ENCODE measurements at regions not wholly inside any gene's neighbourhood (a gene's known extent, or its start where the extent isn't known, plus 50 kb on each side); places are given as distances from the start of the nearest gene placed in this dataset.

DNA sequence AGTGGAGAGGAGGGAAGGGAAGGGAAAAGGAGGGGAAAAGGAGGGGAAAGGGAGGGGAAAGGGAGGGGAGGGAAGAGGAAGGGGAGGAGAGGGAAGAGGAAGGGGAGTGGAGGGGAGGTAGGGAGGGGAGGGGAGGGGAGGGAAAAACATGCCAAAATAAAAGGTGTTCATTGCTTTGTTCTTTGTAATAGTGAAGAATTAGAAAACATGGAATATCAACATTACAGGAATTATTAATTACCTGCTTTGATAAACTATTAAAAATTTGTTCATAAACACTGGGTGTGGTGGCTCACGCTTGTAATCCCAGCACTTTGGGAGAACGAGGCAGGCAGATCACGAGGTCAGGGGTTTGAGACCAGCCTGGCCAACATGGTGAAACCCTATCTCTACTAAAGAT is 579.2 kb downstream of the MED13L start:
- no peak for DNase-seq

DNA sequence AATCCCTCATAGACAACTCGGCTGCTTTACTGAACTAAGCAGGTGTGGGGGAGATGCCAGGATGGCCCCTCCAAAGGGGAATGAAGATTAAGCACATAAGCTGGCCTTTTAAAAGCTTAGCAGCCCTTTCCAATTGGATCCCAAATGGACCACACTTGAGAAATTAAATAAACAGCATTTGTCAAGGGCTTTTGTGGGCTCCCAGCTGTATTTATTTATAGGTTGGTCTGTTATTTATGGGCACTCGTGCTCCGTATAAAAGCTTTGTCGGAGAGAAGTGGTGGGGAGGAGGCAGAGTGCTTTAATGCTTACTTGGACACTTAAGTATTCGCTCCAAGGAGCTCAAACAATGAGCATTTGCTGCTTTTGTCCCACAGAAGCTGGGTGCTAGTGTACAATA is 580.2 kb downstream of the MED13L start:
- DNase-seq: peak; percentile 44

DNA sequence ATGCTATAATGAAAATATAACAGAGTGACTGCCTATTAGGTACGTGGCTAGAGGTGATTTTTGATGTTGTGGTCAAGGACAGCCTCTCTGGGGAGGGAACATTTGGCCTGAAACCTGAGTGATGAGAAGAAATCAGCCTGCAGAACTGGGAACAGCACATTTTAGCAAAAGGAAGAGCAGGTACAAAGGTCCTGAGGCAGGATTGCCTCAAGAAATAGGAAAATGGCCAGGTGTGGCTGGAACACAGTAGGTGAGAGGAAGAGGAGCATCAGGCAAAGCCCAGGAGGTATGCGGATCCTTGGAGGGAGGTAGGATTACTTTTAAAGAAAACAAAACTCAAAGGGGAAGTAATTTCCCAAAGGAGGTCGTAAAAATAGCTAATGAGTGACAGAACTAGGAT is 582.9 kb downstream of the MED13L start:
- no peak for DNase-seq

DNA sequence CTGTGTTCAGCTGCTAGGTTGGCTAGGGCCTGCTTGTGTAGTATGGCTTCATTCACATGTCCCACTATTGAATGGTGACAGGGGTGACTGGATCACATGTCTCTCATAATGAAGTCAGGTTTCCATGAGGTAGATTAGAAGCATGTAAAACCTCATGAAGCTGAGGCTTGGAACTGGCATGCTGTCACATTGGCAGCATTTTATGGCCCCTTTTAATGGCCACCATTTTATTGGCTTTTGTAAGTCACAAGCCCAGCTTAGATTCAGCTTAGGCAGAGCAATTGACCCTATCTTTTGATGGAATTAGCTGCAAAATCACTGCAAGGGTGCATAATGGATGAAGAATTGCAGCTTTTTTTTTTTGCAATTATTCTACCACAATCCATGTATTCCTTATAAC is 583.5 kb downstream of the MED13L start:
- DNase-seq: no peak

DNA sequence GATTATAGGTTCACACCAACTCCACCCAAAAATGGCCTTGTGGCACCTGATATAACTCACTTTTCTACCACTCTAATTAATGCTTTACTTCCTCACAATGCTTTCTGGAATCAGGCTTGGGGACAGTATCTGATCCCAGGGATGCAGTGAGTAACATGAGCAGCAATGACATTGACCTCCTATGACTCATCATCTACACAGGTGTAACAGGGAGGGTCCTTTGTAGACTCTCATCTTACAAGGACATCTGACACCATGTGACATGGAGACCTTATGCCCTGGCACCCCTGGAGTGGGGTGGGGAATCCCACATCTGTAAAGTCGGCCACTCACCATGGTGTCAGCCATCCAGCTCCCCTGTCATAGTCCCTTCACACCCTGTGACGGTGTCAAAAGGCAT is 586.4 kb downstream of the MED13L start:
- peak; percentile 54 for DNase-seq

DNA sequence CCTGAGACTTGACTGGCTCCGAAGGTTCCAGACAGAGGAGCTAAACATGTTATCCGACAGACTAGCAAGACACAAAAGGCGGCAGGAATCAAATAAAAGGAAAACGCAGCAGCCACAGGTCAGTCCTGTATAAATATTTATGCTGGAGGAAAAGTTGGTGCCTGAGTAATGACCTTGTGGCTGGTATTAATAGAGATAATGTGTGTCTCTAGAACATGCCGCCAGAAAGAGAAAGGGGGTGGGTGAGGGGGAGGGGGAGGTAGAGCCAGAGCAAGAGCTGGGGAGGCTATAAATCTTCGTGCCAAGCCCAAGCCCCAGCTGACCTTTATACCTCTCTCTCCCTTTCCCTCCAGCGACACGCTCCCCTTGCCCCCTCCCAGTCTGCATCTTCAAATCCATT is 590.4 kb downstream of the MED13L start:
- no peak for DNase-seq

DNA sequence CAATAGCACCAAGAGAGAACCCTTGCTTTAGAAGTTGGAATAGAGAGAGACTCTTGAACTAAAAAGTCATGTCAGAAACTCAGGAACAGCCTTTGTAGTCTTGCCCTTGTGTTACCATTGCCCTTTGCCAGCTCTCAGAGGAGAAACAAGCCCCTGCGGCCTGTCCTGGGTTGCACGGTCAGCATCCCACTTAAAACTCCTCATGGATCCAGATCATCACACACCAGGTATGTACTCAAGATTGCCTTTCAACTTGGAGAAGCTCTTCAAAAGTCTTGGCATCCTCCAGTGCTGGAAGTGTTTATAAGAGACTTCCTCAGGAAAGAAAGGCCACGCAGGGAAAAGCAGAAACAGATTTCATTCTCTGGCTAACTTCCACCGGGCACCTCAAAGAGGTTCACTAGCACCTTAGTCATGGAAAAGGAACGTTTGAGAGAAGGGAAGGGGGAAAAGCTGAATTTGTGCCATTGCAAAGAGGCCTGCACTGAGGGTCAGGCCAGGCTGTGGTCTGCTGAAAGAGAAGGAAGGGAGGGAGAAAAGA is 594.2 kb downstream of the MED13L start:
- DNase-seq: no peak

DNA sequence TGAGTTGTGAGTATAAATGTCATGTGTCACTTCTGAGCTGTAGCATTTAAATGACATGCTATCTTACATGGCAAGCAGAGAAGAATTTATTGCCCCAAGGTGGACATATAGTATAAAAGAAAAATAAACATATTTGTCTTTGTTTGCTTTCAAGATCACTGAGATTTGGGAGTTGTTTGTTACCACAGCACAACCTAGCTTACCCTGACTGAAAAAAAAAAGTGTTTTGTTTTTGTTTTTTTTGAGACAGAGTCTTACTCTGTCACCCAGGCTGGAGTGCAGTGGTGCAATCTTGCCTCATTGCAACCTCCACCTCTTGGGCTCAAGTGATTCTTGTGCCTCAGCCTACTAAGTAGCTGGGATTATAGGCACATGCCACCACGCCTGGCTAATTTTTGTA is 596.5 kb downstream of the MED13L start:
- DNase-seq: no peak

DNA sequence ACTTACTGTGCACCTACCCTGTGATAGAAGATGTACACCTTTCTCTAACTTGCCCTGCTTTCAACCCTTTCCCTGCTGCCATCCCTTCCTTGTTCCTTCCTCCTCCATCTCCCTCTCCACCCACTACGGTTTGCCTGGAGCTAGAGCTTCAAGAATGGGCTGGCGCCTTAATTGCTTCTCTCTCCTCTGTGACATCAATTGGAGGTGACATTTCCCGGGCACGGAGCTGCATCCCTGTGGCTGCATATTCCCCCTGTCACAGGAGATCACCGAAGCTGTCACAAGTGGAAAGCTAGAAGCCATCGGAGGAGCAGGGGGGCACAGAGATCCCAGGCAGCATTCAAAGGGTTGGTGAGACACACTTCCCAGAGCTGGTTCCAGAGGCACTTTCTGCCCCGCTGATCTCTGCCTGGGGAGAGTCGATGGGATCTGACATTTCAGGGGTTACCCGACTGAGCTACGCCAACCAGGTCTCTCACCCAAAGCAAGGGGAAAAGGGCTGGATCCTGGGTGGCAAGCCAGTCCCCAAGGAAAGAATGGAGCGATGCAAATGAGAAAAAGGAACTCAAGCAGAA is 604.9 kb downstream of the MED13L start:
- DNase-seq: no peak

DNA sequence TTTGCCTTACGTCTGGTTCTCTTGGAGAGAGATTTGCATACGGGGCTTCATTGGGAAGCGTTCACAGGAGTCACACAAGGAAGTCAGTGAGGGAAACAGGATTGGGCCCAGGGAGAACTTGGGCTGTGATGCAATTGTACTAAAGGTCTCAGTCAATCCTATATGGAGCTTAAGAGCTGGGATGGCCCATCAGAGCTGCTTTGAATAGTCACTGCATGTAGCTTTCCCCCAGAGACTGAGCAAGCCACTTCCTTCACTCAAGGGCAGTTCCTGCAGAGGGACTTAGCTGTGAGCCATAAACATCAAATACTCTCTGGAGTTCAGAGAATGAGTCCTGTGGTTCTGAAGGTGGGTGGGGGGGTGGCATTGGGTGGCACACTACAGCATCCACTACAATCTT is 605.4 kb downstream of the MED13L start:
- no peak for DNase-seq

DNA sequence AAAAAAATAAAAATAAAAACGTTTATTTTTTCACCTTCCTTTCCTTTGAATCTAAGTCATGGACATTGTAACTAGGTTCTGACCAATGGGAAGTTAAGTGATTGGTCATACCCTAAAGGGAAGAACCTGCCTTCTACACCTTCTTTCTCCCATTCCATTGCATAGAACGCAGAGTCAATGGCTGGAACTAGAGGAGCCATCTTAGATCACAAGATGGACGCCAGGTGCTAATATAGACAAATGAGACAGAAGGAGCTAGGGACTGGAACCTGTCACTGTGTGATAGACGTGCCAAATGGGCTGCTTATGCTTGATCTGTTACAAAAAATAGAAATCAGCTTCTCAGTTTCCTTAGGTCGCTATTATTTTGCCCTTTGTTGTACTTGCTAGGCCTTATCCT is 606.6 kb downstream of the MED13L start:
- no peak for DNase-seq

DNA sequence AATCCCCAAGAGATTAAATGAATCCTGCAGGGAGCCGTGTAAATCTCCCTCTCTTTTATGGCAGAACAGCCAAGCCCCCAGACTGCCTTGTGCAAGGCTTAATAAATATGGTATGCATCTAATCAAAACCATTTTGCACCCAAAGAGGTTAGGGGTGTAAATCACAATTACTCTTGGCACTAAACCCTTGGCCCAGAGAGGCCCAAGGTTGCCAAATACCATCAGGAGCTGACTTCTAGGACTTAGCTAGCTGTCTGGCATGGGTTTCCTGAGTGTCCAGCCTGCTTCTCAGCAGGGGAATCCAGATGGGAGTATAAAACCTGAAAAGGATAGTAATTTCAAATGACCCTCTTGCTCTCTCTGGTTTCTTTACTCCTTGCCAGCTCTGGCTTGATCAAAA is 610.4 kb downstream of the MED13L start:
- no peak for DNase-seq

DNA sequence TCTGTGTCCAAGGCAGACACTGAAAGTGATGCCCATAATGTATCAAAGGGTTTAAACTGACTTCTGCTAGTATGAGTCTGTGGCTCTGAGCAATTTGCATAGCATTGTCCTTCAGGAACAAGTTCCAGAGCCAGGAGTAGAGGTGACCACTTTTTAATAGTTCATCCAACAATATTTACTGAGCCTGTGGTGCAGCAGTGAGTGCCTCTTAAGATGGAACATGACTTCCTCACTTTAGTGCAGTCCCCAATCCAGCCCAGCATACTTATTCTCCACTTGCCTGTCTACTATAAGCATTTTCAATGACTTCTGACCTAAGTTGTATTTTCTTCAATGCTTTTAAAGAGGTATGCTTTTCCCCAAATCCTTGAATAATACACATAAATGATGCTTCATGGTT is 611.3 kb downstream of the MED13L start:
- no peak for DNase-seq

DNA sequence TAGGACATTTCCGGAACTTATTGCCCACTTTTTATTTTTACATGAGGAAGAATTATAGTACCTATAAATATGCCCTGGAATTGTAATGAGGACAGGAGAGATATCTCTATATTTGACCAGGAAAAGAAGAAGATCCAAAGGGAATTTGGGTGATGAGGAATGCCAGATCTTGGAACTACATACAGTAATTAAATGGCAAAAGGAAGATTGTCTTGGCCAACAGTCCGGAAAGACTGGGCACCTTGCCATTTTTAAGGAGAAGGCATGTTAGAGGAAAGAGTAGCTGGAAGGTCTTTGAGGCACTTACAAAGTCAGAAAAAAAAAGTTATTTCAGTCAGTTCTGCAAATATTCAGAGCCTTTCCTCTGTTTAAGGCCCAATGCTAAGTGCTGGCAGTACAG is 616.4 kb downstream of the MED13L start:
- DNase-seq: no peak

DNA sequence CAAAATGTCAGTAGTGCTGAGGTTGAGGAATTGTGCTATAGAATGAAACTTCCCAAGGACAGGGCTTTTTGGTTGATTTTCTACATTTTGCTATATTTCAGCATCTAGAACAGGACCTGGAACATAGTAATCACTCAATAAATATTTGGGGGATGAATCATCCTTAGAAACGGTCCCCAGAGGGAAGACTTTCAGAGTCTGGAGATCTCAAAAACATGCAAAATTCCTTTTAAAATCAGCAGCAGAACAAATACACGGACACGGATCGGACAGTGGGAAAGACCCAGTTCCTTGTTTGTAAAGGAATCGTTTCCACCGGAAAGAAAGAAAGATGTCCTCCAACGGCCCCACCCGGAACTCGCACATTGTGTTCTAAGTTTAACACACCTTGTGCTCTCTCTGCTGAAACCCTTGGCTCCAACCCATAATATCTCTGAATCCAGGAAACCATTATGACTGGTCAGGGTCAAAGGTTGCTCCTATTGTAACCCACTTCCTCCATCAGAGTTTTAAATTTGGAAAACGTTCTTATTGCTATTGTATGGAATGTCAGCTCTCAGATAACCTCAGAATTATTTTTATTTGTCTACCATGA is 617.2 kb downstream of the MED13L start:
- no peak for DNase-seq

DNA sequence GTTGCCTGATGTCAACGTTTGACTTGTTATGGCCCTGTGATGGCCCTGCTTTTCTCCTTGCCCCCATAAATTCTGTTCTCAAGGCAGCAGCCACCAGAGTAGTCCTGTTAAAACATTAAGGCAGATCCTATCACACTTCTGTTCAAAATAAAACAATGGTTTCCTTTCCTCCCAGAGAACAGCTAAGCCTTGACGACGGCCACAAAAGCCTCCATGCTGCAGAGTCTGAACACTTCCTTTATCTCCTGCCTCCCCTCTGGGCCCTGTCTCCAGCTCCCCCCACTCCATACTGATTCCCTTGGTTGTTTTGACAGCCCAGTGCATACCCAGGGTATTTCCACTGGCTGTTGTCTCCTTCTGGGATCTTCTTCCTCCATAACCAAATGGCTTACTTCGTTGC is 618.1 kb downstream of the MED13L start:
- DNase-seq: no peak

DNA sequence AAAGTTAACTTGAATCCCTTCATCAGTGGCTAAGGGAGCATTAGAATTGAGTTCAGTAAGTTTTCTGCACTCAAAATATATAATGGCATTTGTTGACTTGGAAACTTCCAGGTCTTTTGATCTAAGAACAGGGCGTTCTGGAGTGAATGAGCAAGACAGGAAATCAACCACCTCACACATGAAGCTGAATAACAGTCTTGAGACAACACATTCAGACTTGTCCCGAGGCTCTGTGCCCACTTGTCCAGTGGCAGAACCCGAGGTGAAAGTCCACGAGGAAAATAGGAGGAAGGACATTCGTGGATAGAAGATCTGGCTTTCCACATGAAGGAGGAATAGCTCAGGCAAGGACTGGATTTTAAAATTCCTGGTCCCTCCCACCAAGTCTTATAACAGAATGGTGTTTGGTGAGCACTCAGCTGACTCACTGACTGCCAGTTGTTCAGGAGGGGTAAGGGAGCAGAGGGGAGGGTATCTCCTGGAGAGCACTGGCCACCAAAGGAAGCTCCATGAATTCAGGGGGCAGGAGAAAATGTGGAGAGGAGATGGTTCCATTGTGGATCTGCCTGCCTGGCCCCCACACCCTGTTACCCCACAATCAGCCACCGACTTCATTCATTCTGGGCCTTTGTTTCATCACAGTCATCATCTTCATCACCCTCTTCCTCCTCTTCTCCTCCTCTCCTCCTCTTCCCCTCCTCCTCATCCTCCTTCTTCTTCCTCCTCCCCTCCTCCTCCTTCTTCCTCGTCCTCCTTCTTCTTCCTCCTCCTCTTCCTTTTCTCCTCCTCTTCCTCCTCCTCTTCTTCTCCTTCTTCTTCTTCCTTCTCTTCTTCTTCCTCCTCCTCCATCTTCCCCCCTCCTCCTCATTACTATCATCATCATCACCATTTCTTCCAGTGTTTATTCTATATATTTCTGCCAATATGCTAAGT is 620.1 kb downstream of the MED13L start:
- DNase-seq: no peak

DNA sequence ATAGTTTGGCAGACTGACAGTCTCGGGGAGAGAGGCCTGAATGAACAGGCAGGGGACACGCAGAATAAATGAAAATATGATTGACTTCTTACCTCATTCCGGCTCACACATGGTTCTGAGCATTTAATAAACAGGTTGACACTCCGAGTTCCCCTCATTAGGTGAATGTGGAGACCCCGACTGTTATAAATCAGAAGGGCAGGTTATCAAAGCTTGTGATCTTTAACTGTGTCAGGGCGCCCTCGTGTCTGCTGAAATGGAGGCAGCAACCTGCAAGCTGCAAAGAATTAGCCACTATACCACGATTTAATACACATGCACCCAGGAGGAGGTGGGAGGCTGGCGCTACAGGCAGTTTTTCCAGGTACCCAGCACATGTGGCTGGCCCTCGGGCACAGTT is 627.5 kb downstream of the MED13L start:
- DNase-seq: no peak

DNA sequence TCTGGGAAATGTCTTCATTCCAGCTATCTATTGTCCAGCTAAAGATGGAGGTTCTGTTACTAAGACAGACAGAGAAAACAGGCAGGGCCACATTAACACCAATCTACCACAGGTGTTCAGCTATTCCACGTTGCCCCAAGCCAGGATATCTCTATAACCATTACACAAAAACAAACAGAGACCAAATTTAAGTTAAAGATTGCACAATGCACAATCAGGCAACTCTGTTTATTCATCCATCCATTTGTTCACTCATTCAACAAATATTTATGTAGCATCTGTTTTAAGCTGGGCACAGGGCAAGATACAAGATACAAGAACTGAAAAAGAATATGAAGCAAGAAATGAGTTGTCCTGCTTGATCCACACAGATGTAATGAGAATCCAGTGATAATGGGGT is 629.0 kb downstream of the MED13L start:
- DNase-seq: no peak

DNA sequence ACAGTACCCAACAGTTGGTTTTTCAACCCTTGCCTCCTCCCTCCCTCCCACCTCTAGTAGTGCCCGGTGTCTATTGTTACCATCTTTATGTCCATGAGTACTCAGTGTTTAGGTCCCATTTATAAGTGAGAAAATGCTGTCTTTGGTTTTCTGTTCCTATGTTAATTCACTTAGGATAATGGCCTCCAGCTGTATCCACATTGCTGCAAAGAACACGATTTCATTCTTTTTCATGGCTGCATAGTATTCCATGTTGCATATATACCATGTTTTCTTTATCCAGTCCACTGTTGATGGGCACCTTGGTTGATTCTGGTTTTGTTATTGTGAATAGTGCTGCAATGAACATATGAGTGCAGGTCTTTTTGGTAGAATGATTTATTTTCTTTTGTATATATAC is 631.3 kb downstream of the MED13L start:
- DNase-seq: no peak

DNA sequence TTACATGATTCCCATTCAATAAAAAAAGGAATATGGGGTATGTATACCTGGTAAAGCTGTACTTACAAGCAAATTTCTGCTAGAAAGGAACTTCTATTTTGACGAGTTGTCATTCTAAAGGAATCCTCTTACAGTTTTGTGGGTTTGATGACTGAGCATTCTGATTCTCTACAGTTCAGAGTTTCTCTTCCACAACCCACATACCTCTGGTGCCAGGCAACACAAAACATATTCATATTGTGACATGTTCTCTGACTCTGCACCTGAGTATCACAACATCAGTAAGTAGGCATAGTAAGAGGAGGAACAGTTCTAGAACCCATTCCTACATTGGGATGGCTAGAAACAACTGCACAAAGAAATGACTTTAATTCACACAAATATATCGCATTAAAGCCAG is 636.6 kb downstream of the MED13L start:
- no peak for DNase-seq

DNA sequence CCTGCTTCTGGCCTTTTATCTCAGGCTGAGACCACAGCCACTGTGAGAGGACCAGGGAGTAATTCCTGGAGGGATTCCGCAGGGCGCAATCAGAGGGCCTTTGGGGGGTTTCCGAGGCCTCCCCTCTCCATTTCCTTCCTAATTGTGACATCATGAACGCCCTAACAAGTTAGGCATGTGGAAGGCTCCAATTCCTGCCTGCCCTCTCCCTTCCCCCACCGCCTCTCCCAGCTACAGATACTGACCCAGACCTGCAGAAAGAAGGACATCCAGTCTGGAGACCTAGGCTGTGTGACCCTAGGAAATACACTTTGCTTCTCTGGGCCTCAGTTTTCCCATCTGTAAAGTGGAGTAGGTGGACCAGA is 637.9 kb downstream of the MED13L start:
- DNase-seq: no peak

DNA sequence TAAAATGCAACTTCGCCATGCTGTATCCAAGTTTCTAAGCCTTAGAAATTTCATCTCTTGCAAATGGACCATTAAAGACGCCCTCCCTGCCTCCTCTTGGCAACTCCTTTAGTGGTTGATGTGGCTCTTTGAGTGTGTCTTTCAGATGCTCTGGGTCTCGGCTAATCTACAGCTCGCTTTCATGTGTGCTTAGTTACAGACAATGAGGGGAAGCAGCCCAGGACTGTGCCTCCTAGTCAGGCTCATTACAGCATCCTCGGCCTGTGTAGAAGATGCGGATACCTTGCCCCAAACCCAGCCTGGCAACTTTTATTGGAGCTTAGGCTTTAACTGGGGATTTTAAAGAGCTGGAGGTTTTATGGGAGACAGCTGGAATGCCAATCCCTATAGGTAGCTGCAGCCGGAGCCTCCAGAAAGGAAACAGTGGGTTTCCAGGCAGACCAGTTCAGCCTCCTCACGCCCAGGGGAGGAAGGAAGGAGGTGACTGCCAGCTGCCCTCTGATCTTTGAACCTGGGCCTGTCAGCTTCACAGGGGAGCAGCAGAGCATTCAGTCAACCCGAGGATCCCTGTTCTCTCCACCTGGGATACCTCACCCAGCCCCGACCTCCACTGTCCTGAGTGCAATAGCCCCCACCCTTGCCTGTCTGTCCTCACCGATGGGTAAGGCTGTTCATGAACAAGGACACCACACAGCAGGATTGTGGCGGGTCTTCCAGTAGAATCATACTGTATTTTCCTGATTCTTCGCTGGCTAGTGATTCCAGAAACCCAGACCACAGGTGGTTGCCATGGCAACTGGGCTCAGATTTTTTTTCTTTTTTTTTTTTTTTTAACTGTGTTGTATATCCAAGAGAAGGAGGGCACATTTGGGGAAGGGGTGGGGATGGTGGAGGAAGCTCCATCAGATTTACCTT is 638.5 kb downstream of the MED13L start:
- DNase-seq: peak; percentile 29

All from DMS53 (cell line).